Activated CD4-positive, CD25-positive, alpha-beta regulatory T cell (primary cell): ENCODE measurements at regions not wholly inside any gene's neighbourhood (a gene's known extent, or its start where the extent isn't known, plus 50 kb on each side); places are given as distances from the start of the nearest gene placed in this dataset.
"Not testable (repeated sequence)": the region's sequence is repeated elsewhere in the genome, so short reads cannot be mapped to it uniquely, and the experiment has no call there.

Experiments used
- DNase-seq, 4 experiments: peaks; one replicate each; lab custom pipeline; 2025; lab: John Stamatoyannopoulos, UW

DNA sequence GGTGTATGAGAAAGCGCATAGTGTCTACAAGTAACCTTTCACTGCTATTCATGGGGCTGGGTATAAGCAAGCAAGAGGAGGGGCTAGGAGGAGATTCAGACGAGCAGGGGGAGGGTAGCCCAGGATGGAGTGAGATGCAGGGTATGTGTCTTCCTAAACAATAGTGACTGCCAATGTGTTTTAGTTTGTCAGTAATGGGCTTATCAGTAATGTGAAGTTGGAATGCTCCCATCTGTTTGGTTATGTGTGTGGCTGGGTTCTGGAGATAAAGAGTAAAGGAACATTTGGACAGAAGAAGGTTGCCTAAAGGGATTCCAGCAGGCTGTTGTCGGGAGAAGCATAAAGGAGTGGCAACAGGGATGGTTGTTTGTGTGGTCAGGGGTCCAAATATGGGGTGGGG, 62.7 kb upstream of the EZR start:
- DNase-seq = not testable (repeated sequence)

DNA sequence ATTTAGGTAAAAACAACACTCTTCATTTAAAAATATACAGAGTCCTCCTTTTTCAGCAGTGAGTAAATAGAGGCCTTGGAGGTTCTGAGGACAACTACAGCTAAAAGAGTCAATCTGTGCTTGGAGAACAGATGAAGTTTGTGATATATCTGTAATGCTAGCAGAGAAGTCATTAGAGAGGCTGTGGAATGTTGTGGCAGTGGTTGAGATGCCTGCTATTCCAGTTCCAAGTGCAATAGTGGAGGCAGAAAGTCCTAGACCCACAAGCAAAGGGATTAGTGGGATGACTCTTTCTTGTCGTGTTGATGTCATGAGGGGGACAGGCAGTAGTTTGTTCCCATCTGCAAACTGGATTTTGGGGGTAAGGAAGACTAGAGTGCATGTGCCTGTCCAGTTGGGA, 62.1 kb upstream of the EZR start:
- not testable (repeated sequence) for DNase-seq

DNA sequence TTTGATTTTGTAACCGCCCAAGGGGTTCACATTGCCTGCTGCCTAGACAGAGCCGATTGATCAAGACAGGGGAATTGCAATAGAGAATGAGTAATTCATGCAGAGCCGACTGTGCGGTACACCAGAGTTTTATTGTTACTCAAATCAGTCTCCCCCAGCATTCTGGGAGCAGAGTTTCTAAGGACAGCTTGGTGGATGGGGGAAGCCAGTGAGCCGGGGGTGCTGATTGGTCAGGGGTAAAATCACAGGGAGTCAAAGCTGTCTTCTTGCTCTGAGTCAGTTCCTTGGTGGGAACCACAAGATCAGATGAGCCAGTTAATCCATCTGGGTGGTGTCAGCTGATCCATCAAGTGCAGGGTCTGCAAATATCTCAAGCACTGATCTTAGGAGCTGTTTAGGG, 60.0 kb upstream of the EZR start:
- no peak for DNase-seq

DNA sequence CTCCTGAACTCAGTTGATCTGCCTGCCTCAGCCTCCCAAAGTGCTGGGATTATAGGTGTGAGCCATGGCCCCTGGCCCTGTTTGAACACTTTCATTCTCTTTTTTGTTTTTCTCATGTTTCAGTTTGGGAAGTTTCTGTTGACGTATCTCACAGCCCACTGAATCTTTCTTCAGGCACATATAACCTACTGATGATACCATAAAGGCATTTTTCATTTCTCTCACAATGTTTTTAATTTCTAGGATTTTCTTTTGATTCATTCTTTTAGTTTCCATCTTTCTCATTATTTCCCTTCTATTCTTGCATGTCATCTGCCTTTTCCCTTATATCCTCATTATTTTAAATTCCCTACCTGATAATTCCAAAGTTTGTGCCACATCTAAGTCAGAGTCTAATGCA, 58.5 kb upstream of the EZR start:
- no peak for DNase-seq

DNA sequence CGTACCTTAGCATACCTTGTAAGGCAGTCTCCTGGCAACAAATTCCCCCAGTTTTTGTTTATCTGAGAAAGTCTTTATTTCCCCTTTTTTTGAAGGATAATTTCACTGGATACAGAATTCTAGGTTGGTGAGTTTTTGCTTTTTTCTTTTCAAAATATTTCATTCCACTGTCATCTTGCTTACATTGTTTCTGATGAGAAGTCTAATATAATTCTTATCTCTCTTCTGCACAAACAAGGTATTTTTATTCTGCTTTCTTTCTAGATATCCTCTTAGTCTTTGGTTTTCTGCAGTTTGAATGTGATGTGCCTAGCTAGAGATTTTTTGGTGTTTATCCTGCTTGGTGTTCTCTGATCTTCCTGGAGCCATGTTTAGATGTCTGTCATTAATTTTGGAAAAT, 57.7 kb upstream of the EZR start:
- no peak for DNase-seq

DNA sequence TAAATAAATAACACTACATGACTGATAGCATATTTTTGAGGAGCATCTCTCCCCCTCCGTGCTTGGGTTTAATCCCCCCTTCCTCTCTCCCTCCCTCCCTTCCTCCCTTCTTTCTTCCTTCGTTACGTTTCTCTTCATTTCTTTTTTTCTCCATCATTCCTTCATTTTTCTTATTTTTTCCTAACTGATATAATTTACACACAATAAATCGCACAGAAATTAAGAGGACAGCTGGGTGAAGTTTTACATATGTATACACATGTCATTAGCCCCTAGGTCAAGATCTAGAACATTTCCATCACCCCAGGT, 51.4 kb upstream of the EZR start:
- DNase-seq = no peak

DNA sequence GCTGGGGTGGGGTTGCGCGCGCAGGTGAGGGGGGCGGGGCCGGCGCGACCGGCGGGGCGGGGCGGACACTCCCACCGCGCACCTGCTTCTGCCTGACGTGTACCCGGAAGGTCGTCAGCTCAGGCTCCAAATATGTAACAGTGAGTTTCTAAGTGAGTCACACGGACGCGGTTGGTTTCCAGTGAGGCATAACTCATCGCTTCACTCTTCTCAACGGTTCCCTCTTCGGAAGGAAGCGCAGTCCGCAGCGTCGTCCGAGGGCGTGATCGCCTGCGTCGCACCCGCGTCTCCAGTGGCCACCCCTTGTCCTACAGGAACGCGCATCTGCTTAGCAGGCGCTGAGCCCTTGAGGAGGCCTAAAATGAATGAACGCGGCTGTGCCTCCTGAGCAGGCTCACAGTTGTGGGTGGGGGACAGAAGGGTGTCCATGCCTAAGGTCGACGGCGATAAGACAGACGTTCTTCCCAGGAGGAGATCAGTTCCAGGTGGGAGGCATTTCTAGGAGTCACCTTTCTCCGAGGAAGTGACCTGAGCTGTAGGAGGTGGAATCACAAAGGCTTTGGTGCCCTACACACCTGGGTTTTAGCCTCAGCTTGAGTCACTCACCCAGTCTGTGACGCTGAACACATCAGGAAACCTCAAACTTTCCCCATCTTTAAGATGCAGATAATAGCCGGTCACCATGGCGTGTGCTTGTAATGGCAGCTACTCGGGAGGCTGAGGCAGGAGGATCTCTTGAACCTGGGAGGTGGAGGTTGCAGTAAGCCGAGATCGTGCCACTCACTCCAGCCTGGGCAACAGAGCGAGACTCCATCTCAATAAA, 50.9 kb upstream of the EZR start:
- DNase-seq = peak in 3 of 4 experiments; percentile 25 to 49 (median 28)

DNA sequence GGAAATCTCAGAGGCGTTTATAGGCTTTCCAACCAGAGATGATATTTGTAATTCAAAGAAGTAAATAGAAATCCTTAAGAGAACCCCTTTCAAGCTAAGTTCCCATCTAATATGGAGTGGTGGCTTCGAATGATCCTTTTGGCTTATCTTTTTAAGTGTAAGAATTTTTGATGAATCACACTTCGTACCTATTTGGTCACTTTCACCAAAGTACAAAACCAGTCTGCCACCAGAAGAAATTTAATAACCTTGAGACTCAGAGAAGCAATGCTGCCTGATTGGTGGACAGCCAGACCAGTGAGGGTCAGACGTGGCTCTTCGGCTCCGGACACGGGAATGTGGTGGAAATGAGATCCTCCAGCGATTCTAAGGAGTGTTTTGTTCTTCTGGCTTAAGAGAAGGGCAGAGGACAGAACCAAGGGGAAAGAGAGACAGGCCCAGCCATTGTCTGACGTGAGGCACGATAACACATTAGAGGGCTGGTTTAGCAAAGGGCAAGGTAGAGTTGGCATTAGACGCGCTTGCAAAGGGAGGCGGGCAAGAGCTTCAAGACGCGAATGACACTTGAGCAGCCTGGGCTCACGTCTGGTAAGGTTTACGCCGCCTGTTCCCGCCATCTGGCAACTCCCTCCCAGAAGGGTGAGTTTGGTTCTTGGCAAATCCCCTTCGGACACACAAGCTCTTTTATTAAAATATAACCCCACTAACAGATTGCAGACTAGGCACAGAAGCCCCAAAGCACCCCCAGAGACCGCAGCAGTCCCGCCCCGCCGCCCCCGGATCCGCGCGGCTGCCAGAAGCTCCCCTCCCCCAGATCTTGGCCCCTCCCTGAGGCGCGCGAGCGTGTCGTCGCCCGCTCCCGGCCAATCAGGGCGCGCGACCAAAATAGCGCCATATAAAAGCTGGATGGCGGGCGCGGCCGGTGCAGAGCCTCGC, 50.0 kb upstream of the EZR start:
- peak; percentile 89 to 95 (median 92) for DNase-seq
